ENCODE measurements at regions not wholly inside any gene's neighbourhood (a gene's known extent, or its start where the extent isn't known, plus 50 kb on each side); places are given as distances from the start of the nearest gene placed in this dataset.

GRCh38 chr4:81954271-81954670, 419.5 kb downstream of the HNRNPD start:
- no peaks in the 10 kb centered on the region for H3K36me3 ChIP-seq (ENCODE audit: control insufficient read depth in 2 of 4, insufficient read depth in 4 of 4, low read length in 3 of 4)
- DNase-seq (ENCODE audit: low read depth in 1 of 2, low spot score in 2 of 2), result no peak
- no peaks in the 10 kb centered on the region for H3K23me2 ChIP-seq (ENCODE audit: low read depth, low read length)
- no peak overlapping the region for H2AK5ac ChIP-seq (ENCODE audit: low read depth, low read length)
- TF ChIP-seq RAD21 (IDR thresholded peaks at IDR 0.05 in 1 of 2, conservative IDR thresholded peaks at IDR 0.05 in 1 of 2; ENCODE audit: low read depth in 2 of 2, low read length in 2 of 2), result no peak
- no peak for TF ChIP-seq TAF1 (IDR thresholded peaks at IDR 0.05; ENCODE audit: low read depth, low read length)
- no peak for TF ChIP-seq CHD1 (IDR thresholded peaks at IDR 0.05; ENCODE audit: low read depth, low read length)
- TF ChIP-seq NRF1 (IDR thresholded peaks at IDR 0.05; ENCODE audit: low read depth, low read length), result no peak
- no peak for TF ChIP-seq KDM1A (IDR thresholded peaks at IDR 0.05; ENCODE audit: borderline replicate concordance, low read length)
- TF ChIP-seq POLR2AphosphoS5 (IDR thresholded peaks at IDR 0.05; ENCODE audit: low read depth, low read length), result no peak
- no peak for TF ChIP-seq SRF (IDR thresholded peaks at IDR 0.05; ENCODE audit: low read depth, low read length)
- no peak for TF ChIP-seq SP4 (IDR thresholded peaks at IDR 0.05; ENCODE audit: low read length)
- TF ChIP-seq CEBPB (IDR thresholded peaks at IDR 0.05; ENCODE audit: low read depth, low read length), result no peak
- TF ChIP-seq RXRA (IDR thresholded peaks at IDR 0.05; ENCODE audit: insufficient read depth, low read depth, low read length), result no peak
- TF ChIP-seq BACH1 (IDR thresholded peaks at IDR 0.05; ENCODE audit: low read length), result no peak
- TF ChIP-seq JUND (IDR thresholded peaks at IDR 0.05; ENCODE audit: low read length), result no peak
- TF ChIP-seq ZNF274 (IDR thresholded peaks at IDR 0.05; ENCODE audit: borderline replicate concordance, extremely low read depth, low read length), result no peak
- TF ChIP-seq TCF12 (IDR thresholded peaks at IDR 0.05; ENCODE audit: low read depth, low read length), result no peak
- no peak overlapping the region for H2BK120ac ChIP-seq (replicated peaks; ENCODE audit: low read depth, low read length)
- no peak overlapping the region for H3K9ac ChIP-seq (replicated peaks in 1 of 4; ENCODE audit: extremely low read depth in 1 of 4, low read depth in 3 of 4, low read length in 3 of 4)
- no peak overlapping the region for H4K5ac ChIP-seq (ENCODE audit: insufficient read length, low read depth, low read length)
- H3K18ac ChIP-seq (ENCODE audit: extremely low read depth, low read length), result no peak overlapping the region
- no peak overlapping the region for H2BK20ac ChIP-seq (ENCODE audit: low read length)
- no peaks in the 10 kb centered on the region for H3K79me1 ChIP-seq (ENCODE audit: low read depth, low read length)
- H3K9me3 ChIP-seq (ENCODE audit: insufficient read depth in 2 of 2, low read depth in 1 of 2, low read length in 1 of 2), result no peaks in the 10 kb centered on the region
- no peaks in the 10 kb centered on the region for H4K20me1 ChIP-seq (replicated peaks in 1 of 2; ENCODE audit: control insufficient read depth in 1 of 2, insufficient read depth in 2 of 2, low read length in 2 of 2)
- H2BK15ac ChIP-seq (ENCODE audit: low read length), result no peak overlapping the region
- H3K23ac ChIP-seq (ENCODE audit: insufficient read length), result no peak overlapping the region
- no peaks in the 10 kb centered on the region for H3K27me3 ChIP-seq (replicated peaks in 1 of 4; ENCODE audit: control insufficient read depth in 3 of 4, extremely low read depth in 1 of 4, insufficient read depth in 3 of 4, low read length in 3 of 4)
- no peaks in the 10 kb centered on the region for H3K4me1 ChIP-seq (replicated peaks in 1 of 4; ENCODE audit: control insufficient read depth in 3 of 4, insufficient read depth in 4 of 4, low read length in 3 of 4)
- peak overlapping the region; percentile 25 for H3K56ac ChIP-seq (replicated peaks; ENCODE audit: insufficient read length, low read depth, low read length)
- no peak overlapping the region for H4K8ac ChIP-seq (ENCODE audit: extremely low read depth, insufficient read depth, low read length)
- no peak overlapping the region for H2AFZ ChIP-seq (ENCODE audit: low read length)
- no peaks in the 10 kb centered on the region for H3K79me2 ChIP-seq (ENCODE audit: control insufficient read depth in 1 of 2, insufficient read depth in 2 of 2, low read length in 2 of 2)
- no peak overlapping the region for H3K4me2 ChIP-seq (ENCODE audit: insufficient read depth in 1 of 2, low read depth in 2 of 2, low read length in 2 of 2)
- no peak overlapping the region for H3K14ac ChIP-seq (ENCODE audit: insufficient read length)
- ChIA-PET CTCF (ENCODE audit: partially characterized antibody) (interaction anchor here (1.1 to 1.6 kb wide), 3 partner anchors 41 to 489 kb away, joined by 3 read pairs; no protein-coding TSS in a partner anchor), POLR2A (ENCODE audit: partially characterized antibody) (no interaction called here)
- no peak overlapping the region for H4K91ac ChIP-seq (replicated peaks; ENCODE audit: insufficient read length, low read length)
- no peak overlapping the region for H2BK12ac ChIP-seq (ENCODE audit: low read depth, low read length)
- H3K4me3 ChIP-seq (ENCODE audit: extremely low read depth in 1 of 4, insufficient read depth in 2 of 4, low read depth in 3 of 4, low read length in 4 of 4), result no peak overlapping the region
- no peak overlapping the region for H3K4ac ChIP-seq (replicated peaks; ENCODE audit: insufficient read length, low read depth, low read length)
- no peak for FAIRE-seq
- WGBS, 2 experiments (ENCODE audit: extremely low coverage in 1 of 2, insufficient coverage in 1 of 2, insufficient read length in 1 of 2, insufficient replicate concordance in 2 of 2, low coverage in 1 of 2, low lambda C conversion rate in 2 of 2, missing lambda C conversion rate in 1 of 2), result 92% methylated on average over 3 of the region's 3 CpGs; no CpG with 5 or more reads in 1 of the 2 experiments
- no peak overlapping the region for H3K27ac ChIP-seq (ENCODE audit: low read depth, low read length)
- H2BK5ac ChIP-seq (ENCODE audit: low read depth, low read length), result no peak overlapping the region

All from H1 (cell line).